Naive thymus-derived CD8-positive, alpha-beta T cell (primary cell): ENCODE measurements at regions not wholly inside any gene's neighbourhood (a gene's known extent, or its start where the extent isn't known, plus 50 kb on each side); places are given as distances from the start of the nearest gene placed in this dataset.

Experiments used
- ATAC-seq, 2 donors: fragments of 150-1000 bp; cut with Tn5 transposase in 1 of 2; sonication (Bioruptor Pico), chemical (Tn5 transposase) in 1 of 2; 1 replicate in 1 of 2; 2 replicates in 1 of 2; pipeline ENCODE4 v1.10.0; 2021; ENCODE audit warnings: mild to moderate bottlenecking in 2 of 2, moderate library complexity in 2 of 2
- POLR2A ChIA-PET: fragments of 350-600 bp; sonication (Branson Sonifier 250); formaldehyde crosslinking; loops from one replicate; lab custom pipeline; 2021; ENCODE audit warnings: antibody characterized with exemption; lab: Charles Lee
- DNase-seq, 10 donors: peaks; one replicate each; pipeline versions ENCODE4 v3.0.0 to v3.0.0-alpha.2; 2020 to 2022
- H3K27ac Mint-ChIP-seq, 10 donors: one replicate each; pipeline ENCODE4 v1.8.0; 2020 to 2022; ENCODE audit warnings: mild to moderate bottlenecking in 10 of 10, mixed read lengths in 10 of 10, moderate library complexity in 4 of 10, inconsistent platforms in 1 of 10
- H3K27me3 Mint-ChIP-seq, 5 donors: one replicate each; pipeline ENCODE4 v1.8.0; 2021 to 2022; ENCODE audit warnings: mixed read lengths in 5 of 5
- H3K36me3 Mint-ChIP-seq, 3 donors: one replicate each; pipeline ENCODE4 v1.8.0; 2020 to 2022; ENCODE audit warnings: mixed read lengths in 3 of 3, mild to moderate bottlenecking in 2 of 3, inconsistent platforms in 1 of 3
- H3K4me1 Mint-ChIP-seq, 4 donors: one replicate each; pipeline ENCODE4 v1.8.0; 2021 to 2022; ENCODE audit warnings: mixed read lengths in 4 of 4
- H3K4me3 Mint-ChIP-seq, 10 donors: one replicate each; pipeline ENCODE4 v1.8.0; 2020 to 2022; ENCODE audit warnings: mild to moderate bottlenecking in 10 of 10, mixed read lengths in 10 of 10, moderate library complexity in 6 of 10, inconsistent platforms in 1 of 10
- H3K9me3 Mint-ChIP-seq, 9 donors: one replicate each; pipeline ENCODE4 v1.8.0; 2020 to 2022; ENCODE audit warnings: mixed read lengths in 9 of 9, mild to moderate bottlenecking in 3 of 9, inconsistent platforms in 1 of 9, moderate library complexity in 1 of 9

DNA sequence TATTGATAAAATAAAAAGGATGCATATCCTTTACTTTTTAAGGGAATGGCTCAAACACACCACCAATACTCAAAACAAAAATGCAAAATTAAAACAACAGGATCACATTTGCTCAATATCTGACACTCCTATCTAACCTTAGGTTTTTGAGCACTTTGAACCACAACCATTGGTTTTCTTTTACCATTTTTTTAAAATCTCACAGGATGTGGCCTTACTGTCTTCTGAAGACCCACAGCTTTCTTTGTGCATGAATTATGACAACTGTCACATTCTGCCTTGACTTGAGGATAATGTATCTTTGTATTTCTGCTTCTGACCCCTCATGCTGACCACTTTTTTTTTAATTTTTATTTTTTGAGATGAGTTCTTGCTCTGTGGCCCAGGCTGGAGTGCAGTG is 461.1 kb upstream of the NRP1 start:
- H3K36me3 Mint-ChIP-seq = no peaks in the 10 kb centered on the region
- DNase-seq (peak in 1 of 10 donors; percentile 17), ATAC-seq (no peak)
- no peak overlapping the region for H3K27ac Mint-ChIP-seq
- H3K9me3 Mint-ChIP-seq = peaks cover 0 to 2% (median 0%) of the 10 kb centered on the region in 9 donors
- no peaks in the 10 kb centered on the region for H3K27me3 Mint-ChIP-seq
- H3K4me1 Mint-ChIP-seq = peaks cover 0 to 13% (median 1%) of the 10 kb centered on the region in 4 donors
- POLR2A ChIA-PET = no interaction called here
- H3K4me3 Mint-ChIP-seq = no peak overlapping the region

DNA sequence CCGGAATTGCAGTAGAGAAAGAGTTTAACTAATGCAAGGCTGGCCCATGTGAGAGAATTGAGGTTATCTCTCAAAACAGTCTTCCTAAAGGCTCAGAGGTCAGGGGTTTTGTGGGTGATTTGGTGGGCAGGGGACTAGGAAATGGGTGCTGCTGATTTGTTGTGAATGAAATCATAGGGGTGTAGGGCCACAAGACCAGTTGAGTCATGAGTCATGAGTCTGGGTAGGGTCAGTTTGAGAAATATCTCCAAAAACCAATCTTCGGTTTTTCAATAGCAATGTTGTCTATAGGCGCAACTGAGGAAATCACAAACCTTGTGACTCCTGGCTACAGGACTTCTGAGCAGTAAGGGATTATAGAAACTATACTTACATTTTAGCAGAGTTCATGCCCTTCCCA is 460.0 kb upstream of the NRP1 start:
- DNase-seq (no peak), ATAC-seq (no peak)
- Mint-ChIP-seq H3K36me3 (no peaks in the 10 kb centered on the region), H3K27ac (no peak overlapping the region), H3K4me3 (no peak overlapping the region), H3K9me3 (peaks cover 0 to 2% (median 0%) of the 10 kb centered on the region in 9 donors), H3K4me1 (peaks cover 0 to 13% (median 1%) of the 10 kb centered on the region in 4 donors), H3K27me3 (no peaks in the 10 kb centered on the region)
- POLR2A ChIA-PET = no interaction called here

GRCh38 chr10:33793793-33794192 is 459.3 kb upstream of the NRP1 start:
- Mint-ChIP-seq H3K36me3 (no peaks in the 10 kb centered on the region), H3K4me3 (no peak overlapping the region), H3K27me3 (no peaks in the 10 kb centered on the region), H3K4me1 (peaks cover 0 to 13% (median 1%) of the 10 kb centered on the region in 4 donors), H3K27ac (no peak overlapping the region), H3K9me3 (peaks cover 0 to 2% (median 0%) of the 10 kb centered on the region in 9 donors)
- DNase-seq = no peak
- no peak for ATAC-seq
- POLR2A ChIA-PET = no interaction called here

GRCh38 chr10:33791272-33791660 is 456.8 kb upstream of the NRP1 start:
- peaks cover 0 to 2% (median 0%) of the 10 kb centered on the region in 9 donors for H3K9me3 Mint-ChIP-seq
- H3K4me1 Mint-ChIP-seq = peaks cover 0 to 9% (median 1%) of the 10 kb centered on the region in 4 donors
- H3K27me3 Mint-ChIP-seq = no peaks in the 10 kb centered on the region
- DNase-seq = no peak
- POLR2A ChIA-PET = no interaction called here
- H3K4me3 Mint-ChIP-seq = no peak overlapping the region
- ATAC-seq = no peak
- no peaks in the 10 kb centered on the region for H3K36me3 Mint-ChIP-seq
- H3K27ac Mint-ChIP-seq = no peak overlapping the region

DNA sequence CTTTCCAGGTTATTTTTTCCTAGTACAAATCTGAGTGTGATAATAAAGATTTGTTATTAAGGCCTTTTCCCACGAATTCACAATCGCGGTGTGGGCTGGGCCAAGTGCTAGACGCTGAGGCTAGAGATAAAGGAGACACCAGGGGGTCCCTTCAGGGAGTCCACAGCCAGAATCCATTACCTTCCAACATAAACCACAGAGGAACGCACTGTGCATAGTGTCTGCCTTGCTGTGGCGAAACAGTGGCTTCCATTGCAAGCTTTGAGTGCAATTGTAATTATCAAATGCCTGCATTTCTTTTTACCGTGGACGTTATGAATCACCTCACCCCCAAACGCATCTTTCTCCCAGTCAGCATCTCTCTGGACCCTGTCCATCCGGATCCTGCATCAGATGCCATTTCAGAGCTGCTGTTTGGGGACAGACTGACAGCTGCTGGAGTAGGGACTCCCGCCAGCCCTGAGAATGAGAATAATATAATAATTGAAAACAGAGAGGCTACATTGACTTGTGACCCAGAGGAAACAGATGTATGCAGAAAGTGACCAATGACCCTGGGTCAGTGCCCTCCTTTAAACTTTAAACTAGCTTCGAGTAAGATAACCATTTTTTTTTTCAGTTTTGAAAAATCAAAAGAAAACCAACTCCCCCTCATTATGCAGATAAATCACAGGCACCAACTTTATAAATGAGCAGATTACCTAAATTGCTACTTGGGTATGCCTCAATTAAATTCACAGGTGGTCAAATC is 456.2 kb upstream of the NRP1 start:
- Mint-ChIP-seq H3K36me3 (no peaks in the 10 kb centered on the region), H3K27me3 (no peaks in the 10 kb centered on the region), H3K4me1 (peaks cover 0 to 9% (median 1%) of the 10 kb centered on the region in 4 donors), H3K4me3 (no peak overlapping the region), H3K9me3 (peaks cover 0 to 3% (median 0%) of the 10 kb centered on the region in 9 donors), H3K27ac (no peak overlapping the region)
- DNase-seq (no peak), ATAC-seq (no peak)
- POLR2A ChIA-PET = no interaction called here

- peaks cover 0 to 3% (median 0%) of the 10 kb centered on the region in 9 donors for H3K9me3 Mint-ChIP-seq
- no peaks in the 10 kb centered on the region for H3K4me1 Mint-ChIP-seq
- H3K4me3 Mint-ChIP-seq = no peak overlapping the region
- H3K27me3 Mint-ChIP-seq = no peaks in the 10 kb centered on the region
- ATAC-seq (no peak), DNase-seq (no peak)
- no peaks in the 10 kb centered on the region for H3K36me3 Mint-ChIP-seq
- no peak overlapping the region for H3K27ac Mint-ChIP-seq
- POLR2A ChIA-PET = no interaction called here
Measured at GRCh38 chr10:33783557-33783956, 449.1 kb upstream of the NRP1 start.

DNA sequence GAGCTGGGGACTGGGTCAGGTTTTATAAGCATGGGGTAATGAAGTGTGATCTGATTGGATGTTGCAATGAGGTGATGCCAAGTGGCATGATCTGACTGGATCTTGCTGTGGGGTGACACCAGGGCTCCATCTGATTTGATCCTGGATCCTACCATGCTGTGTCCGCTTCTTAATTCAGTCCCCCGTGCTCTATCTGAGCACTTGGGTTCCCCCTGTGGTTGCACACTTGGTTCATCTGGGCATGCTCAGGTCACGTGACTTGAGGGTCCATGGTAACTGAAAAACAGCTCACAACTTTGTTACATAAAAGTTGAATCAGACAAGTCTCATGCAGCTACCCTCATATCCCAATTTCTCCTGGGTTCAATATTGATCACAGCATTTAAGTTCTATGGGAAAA is 448.6 kb upstream of the NRP1 start:
- H3K4me1 Mint-ChIP-seq = no peaks in the 10 kb centered on the region
- DNase-seq = no peak
- POLR2A ChIA-PET = no interaction called here
- H3K4me3 Mint-ChIP-seq = no peak overlapping the region
- no peak for ATAC-seq
- no peak overlapping the region for H3K27ac Mint-ChIP-seq
- peaks cover 0 to 3% (median 0%) of the 10 kb centered on the region in 9 donors for H3K9me3 Mint-ChIP-seq
- no peaks in the 10 kb centered on the region for H3K27me3 Mint-ChIP-seq
- no peaks in the 10 kb centered on the region for H3K36me3 Mint-ChIP-seq

GRCh38 chr10:33781606-33782395 is 447.3 kb upstream of the NRP1 start:
- Mint-ChIP-seq H3K4me1 (no peaks in the 10 kb centered on the region), H3K27ac (no peak overlapping the region), H3K36me3 (no peaks in the 10 kb centered on the region), H3K27me3 (no peaks in the 10 kb centered on the region), H3K9me3 (peaks cover 0 to 3% (median 0%) of the 10 kb centered on the region in 9 donors), H3K4me3 (no peak overlapping the region)
- POLR2A ChIA-PET = no interaction called here
- DNase-seq (no peak), ATAC-seq (no peak)

GRCh38 chr10:33780961-33781360 is 446.5 kb upstream of the NRP1 start:
- Mint-ChIP-seq H3K4me3 (no peak overlapping the region), H3K4me1 (no peaks in the 10 kb centered on the region), H3K27me3 (no peaks in the 10 kb centered on the region), H3K36me3 (no peaks in the 10 kb centered on the region), H3K27ac (no peak overlapping the region), H3K9me3 (peaks cover 0 to 3% (median 0%) of the 10 kb centered on the region in 9 donors)
- DNase-seq = no peak
- no peak for ATAC-seq
- POLR2A ChIA-PET = no interaction called here

DNA sequence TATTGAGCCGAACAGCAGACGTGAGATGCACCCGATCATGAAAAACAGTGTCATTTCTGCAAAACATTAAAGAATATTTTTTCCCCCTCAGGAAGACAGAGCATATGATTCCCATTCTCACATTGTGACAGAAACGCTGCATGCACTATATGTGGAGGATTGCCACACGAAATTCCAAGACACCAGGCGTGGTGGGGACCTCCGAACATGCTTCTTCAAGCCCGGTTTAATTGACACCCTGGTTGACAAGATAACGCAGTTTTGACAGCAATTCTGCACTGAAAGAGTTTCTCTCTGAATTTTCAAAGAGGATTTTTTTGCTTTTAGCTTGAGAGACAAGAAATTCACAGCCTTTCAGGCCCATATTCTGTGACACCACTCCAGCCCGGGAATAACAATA is 442.8 kb upstream of the NRP1 start:
- POLR2A ChIA-PET = no interaction called here
- ATAC-seq (no peak), DNase-seq (no peak)
- no peak overlapping the region for H3K27ac Mint-ChIP-seq
- no peaks in the 10 kb centered on the region for H3K36me3 Mint-ChIP-seq
- H3K27me3 Mint-ChIP-seq = peaks cover 0 to 2% (median 0%) of the 10 kb centered on the region in 5 donors
- no peaks in the 10 kb centered on the region for H3K9me3 Mint-ChIP-seq
- H3K4me3 Mint-ChIP-seq = no peak overlapping the region
- peaks cover 3 to 12% (median 10%) of the 10 kb centered on the region in 4 donors for H3K4me1 Mint-ChIP-seq

DNA sequence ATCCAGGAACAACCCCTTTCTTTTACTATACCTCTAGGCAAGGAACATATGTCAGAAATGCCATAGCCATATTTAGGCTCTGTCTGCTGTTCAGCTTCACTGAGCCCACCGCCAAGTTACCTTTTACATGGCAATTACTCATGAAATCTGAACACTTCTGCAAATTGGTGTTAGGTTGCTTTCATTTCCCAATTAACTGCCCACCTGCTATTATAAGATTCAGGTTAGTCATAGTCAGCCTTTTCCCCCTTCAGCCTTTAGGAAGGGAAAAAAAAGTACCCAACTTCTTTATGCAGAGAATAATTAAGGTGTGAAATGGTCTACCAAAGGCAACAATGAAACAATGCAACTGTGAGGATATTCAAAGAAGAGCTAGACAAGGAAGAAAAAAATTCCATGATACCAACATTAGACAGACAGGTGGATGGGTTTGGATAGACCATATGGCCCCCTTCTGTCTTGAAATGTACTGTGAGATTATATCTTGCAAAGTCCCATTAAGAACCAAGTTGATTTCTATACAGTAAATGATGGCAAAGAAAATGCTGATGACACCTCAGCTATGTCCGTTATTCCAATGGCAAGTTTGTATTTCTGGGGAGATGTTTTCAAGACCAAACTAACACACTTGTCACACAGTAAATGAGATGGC is 442.1 kb upstream of the NRP1 start:
- Mint-ChIP-seq H3K4me3 (no peak overlapping the region), H3K27ac (no peak overlapping the region), H3K27me3 (peaks cover 0 to 2% (median 0%) of the 10 kb centered on the region in 5 donors), H3K36me3 (no peaks in the 10 kb centered on the region), H3K9me3 (no peaks in the 10 kb centered on the region), H3K4me1 (peaks cover 7 to 16% (median 13%) of the 10 kb centered on the region in 4 donors)
- ATAC-seq (no peak), DNase-seq (no peak)
- POLR2A ChIA-PET = no interaction called here

GRCh38 chr10:33774857-33775256 is 440.4 kb upstream of the NRP1 start:
- H3K9me3 Mint-ChIP-seq = no peaks in the 10 kb centered on the region
- H3K36me3 Mint-ChIP-seq = no peaks in the 10 kb centered on the region
- no peak overlapping the region for H3K27ac Mint-ChIP-seq
- H3K27me3 Mint-ChIP-seq = peaks cover 0 to 2% (median 0%) of the 10 kb centered on the region in 5 donors
- no peak overlapping the region for H3K4me3 Mint-ChIP-seq
- no peak for DNase-seq
- no peak for ATAC-seq
- POLR2A ChIA-PET = no interaction called here
- peaks cover 7 to 16% (median 14%) of the 10 kb centered on the region in 4 donors for H3K4me1 Mint-ChIP-seq
